Osteoblast (primary cell): ENCODE measurements at regions not wholly inside any gene's neighbourhood (a gene's known extent, or its start where the extent isn't known, plus 50 kb on each side); places are given as distances from the start of the nearest gene placed in this dataset.

ENCODE experiments used
- DNase-seq: peaks from one replicate; pipeline ENCODE4 v3.0.0; 2011; ENCODE audit warnings: low spot score, mixed read lengths; ENCODE audit not compliant: insufficient read length; ENCODE audit errors: missing footprints
- H2AFZ ChIP-seq: 2 replicates; pipeline ENCODE4 v1.6.0; 2011; ENCODE audit warnings: mild to moderate bottlenecking, low read length
- H3K27ac ChIP-seq: 2 replicates; pipeline ENCODE4 v1.5.1; 2011; ENCODE audit warnings: mild to moderate bottlenecking, low read depth, low read length, moderate library complexity
- H3K27me3 ChIP-seq: 2 replicates; pipeline ENCODE4 v1.6.0; 2012; ENCODE audit warnings: mild to moderate bottlenecking, control low read depth, inconsistent platforms, low read length, moderate library complexity; ENCODE audit not compliant: insufficient read depth
- H3K36me3 ChIP-seq: 2 replicates; pipeline ENCODE4 v1.5.1; 2011; ENCODE audit warnings: mild to moderate bottlenecking, low read length, control low read depth, moderate library complexity; ENCODE audit not compliant: insufficient read depth
- H3K4me1 ChIP-seq: 2 replicates; pipeline ENCODE4 v1.5.1; 2011; ENCODE audit warnings: mild to moderate bottlenecking, low read length, control low read depth, moderate library complexity; ENCODE audit not compliant: insufficient read depth
- H3K4me2 ChIP-seq: 2 replicates; pipeline ENCODE4 v1.6.0; 2011; ENCODE audit warnings: mild to moderate bottlenecking, low read length; ENCODE audit not compliant: insufficient read depth
- H3K4me3 ChIP-seq: fragments of 200-600 bp; sonication (generic); 3 replicates; pipeline ENCODE4 v1.5.1; 2012; ENCODE audit warnings: mild to moderate bottlenecking, low read length, inconsistent platforms; ENCODE audit not compliant: insufficient read depth
- H3K79me2 ChIP-seq: 2 replicates; pipeline ENCODE4 v1.6.0; 2012; ENCODE audit warnings: mild to moderate bottlenecking, low read length, control low read depth, inconsistent platforms; ENCODE audit not compliant: insufficient read depth
- H3K9me3 ChIP-seq: 2 replicates; pipeline ENCODE4 v1.5.1; 2011; ENCODE audit warnings: low read depth, low read length, control low read depth
- H4K20me1 ChIP-seq: 2 replicates; pipeline ENCODE4 v1.6.0; 2012; ENCODE audit warnings: mild to moderate bottlenecking, low read length, control low read depth; ENCODE audit not compliant: insufficient read depth
- TF ChIP-seq, protein P1 (sequence below): IDR thresholded peaks from 2 replicates; pipeline ENCODE4 v1.5.1; 2011; ENCODE audit warnings: mild to moderate bottlenecking, low read depth, low read length, moderate library complexity; ENCODE audit errors: extremely low read depth

- Histone ChIP-seq H3K27ac (no peak overlapping the region), H4K20me1 (no peaks in the 10 kb centered on the region), H3K36me3 (no peaks in the 10 kb centered on the region), H3K79me2 (no peaks in the 10 kb centered on the region), H3K4me1 (no peaks in the 10 kb centered on the region), H3K9me3 (no peaks in the 10 kb centered on the region), H3K27me3 (no peaks in the 10 kb centered on the region), H3K4me2 (no peak overlapping the region), H2AFZ (no peak overlapping the region), H3K4me3 (no peak overlapping the region)
- TF ChIP-seq, protein P1, sequence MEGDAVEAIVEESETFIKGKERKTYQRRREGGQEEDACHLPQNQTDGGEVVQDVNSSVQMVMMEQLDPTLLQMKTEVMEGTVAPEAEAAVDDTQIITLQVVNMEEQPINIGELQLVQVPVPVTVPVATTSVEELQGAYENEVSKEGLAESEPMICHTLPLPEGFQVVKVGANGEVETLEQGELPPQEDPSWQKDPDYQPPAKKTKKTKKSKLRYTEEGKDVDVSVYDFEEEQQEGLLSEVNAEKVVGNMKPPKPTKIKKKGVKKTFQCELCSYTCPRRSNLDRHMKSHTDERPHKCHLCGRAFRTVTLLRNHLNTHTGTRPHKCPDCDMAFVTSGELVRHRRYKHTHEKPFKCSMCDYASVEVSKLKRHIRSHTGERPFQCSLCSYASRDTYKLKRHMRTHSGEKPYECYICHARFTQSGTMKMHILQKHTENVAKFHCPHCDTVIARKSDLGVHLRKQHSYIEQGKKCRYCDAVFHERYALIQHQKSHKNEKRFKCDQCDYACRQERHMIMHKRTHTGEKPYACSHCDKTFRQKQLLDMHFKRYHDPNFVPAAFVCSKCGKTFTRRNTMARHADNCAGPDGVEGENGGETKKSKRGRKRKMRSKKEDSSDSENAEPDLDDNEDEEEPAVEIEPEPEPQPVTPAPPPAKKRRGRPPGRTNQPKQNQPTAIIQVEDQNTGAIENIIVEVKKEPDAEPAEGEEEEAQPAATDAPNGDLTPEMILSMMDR: no peak
- no peak for DNase-seq
Observed at GRCh38 chr10:111177379-111177778, 100.5 kb downstream of the ADRA2A start.

DNA sequence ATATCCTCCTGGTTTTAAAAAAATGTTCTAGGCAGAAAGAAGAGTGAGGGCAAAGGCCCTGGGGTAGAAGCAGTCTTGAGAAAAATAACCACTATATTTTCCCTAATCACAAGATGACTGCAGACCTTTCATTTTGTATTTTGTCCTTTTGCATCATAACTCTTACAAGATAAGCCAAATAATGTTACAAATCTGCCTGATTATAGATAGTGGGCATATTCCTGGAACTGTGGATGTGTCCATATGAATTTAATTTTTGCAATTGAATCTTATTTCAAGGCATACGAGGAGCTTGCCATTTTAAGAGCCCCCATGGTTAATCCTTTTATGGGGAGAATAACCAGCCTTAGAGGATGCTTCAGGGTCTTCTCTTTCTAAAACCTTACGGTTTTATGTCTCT is 102.7 kb downstream of the ADRA2A start:
- no peaks in the 10 kb centered on the region for H3K27me3 ChIP-seq
- H3K4me2 ChIP-seq: no peak overlapping the region
- H3K79me2 ChIP-seq: no peaks in the 10 kb centered on the region
- no peak overlapping the region for H3K4me3 ChIP-seq
- H3K4me1 ChIP-seq: no peaks in the 10 kb centered on the region
- no peaks in the 10 kb centered on the region for H3K36me3 ChIP-seq
- H2AFZ ChIP-seq: no peak overlapping the region
- H3K27ac ChIP-seq: no peak overlapping the region
- no peaks in the 10 kb centered on the region for H3K9me3 ChIP-seq
- DNase-seq: no peak
- no peaks in the 10 kb centered on the region for H4K20me1 ChIP-seq
- TF ChIP-seq, protein P1: no peak

GRCh38 chr10:111186358-111186757 is 109.5 kb downstream of the ADRA2A start:
- H4K20me1 ChIP-seq: no peaks in the 10 kb centered on the region
- no peaks in the 10 kb centered on the region for H3K27me3 ChIP-seq
- no peak overlapping the region for H2AFZ ChIP-seq
- no peaks in the 10 kb centered on the region for H3K79me2 ChIP-seq
- no peaks in the 10 kb centered on the region for H3K4me1 ChIP-seq
- DNase-seq: no peak
- no peaks in the 10 kb centered on the region for H3K9me3 ChIP-seq
- no peaks in the 10 kb centered on the region for H3K36me3 ChIP-seq
- no peak overlapping the region for H3K4me3 ChIP-seq
- H3K27ac ChIP-seq: no peak overlapping the region
- H3K4me2 ChIP-seq: no peak overlapping the region
- TF ChIP-seq, protein P1: no peak

DNA sequence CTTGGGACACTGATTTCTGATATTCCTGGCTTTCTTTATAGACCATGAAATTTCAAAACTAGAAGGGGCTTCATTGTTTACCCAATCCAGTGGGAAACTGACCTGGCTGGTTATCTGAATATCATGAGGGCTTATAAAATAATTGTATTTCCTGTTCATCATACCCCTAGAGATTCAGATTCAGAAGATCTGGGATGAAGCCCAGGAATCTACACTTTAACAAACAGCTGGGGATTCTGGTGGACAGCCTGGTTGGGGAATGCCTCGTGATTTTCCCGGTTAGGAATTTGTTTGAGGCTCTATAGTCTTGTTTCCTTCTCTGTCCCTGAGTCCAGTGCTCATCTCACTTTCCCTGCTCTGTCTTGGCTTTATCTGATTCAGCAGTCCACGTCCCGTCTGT is 110.3 kb downstream of the ADRA2A start:
- no peaks in the 10 kb centered on the region for H3K36me3 ChIP-seq

More for the DNA sequence above, 110.3 kb downstream of the ADRA2A start:
- H3K79me2 ChIP-seq: no peaks in the 10 kb centered on the region
- no peak overlapping the region for H2AFZ ChIP-seq
- TF ChIP-seq, protein P1: no peak
- H3K4me1 ChIP-seq: no peaks in the 10 kb centered on the region
- no peaks in the 10 kb centered on the region for H3K27me3 ChIP-seq
- H3K4me3 ChIP-seq: no peak overlapping the region
- H3K27ac ChIP-seq: no peak overlapping the region
- H4K20me1 ChIP-seq: no peaks in the 10 kb centered on the region
- DNase-seq: no peak
- H3K4me2 ChIP-seq: no peak overlapping the region
- H3K9me3 ChIP-seq: no peaks in the 10 kb centered on the region
